ENCODE measurements at regions not wholly inside any gene's neighbourhood (a gene's known extent, or its start where the extent isn't known, plus 50 kb on each side); places are given as distances from the start of the nearest gene placed in this dataset.

DNA sequence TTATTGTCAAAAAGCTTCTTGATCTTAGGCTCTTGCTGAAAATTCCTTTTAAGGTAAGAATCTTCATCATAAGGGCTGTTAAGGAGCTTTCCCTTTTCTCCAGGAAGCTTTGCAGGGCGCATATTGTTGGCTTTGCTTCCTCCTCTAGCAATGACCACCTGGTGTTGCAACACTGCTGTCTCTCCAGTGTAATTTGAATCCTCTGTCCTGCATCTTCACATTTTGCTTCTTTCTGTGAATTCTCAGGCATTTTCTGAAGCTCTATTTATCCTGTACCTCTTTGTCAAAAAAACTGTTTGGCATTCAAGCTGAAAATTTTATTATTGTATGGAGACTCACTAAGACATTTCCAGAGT, 533.1 kb upstream of the CHAC2 start:
- no peak for TF ChIP-seq EZH2 (optimal IDR thresholded peaks at IDR 0.05; ENCODE audit: low read depth, low read length)
- TF ChIP-seq CTCF (IDR thresholded peaks at IDR 0.05; ENCODE audit: low read length): no peak
- TF ChIP-seq EZH2phosphoT487 (IDR thresholded peaks at IDR 0.05; ENCODE audit: low read length): no peak
